Activated CD8-positive, alpha-beta memory T cell treated with anti-CD3 and anti-CD28 coated beads, Interleukin-2, amount 50 U/mL, for 1 hour (primary cell): ENCODE measurements at regions not wholly inside any gene's neighbourhood (a gene's known extent, or its start where the extent isn't known, plus 50 kb on each side); places are given as distances from the start of the nearest gene placed in this dataset.
"Not testable (repeated sequence)": the region's sequence is repeated elsewhere in the genome, so short reads cannot be mapped to it uniquely, and the experiment has no call there.

ENCODE experiments used
- DNase-seq: peaks from one replicate; pipeline ENCODE4 v3.0.0-alpha.2; 2020; ENCODE audit errors: extremely low read depth

DNA sequence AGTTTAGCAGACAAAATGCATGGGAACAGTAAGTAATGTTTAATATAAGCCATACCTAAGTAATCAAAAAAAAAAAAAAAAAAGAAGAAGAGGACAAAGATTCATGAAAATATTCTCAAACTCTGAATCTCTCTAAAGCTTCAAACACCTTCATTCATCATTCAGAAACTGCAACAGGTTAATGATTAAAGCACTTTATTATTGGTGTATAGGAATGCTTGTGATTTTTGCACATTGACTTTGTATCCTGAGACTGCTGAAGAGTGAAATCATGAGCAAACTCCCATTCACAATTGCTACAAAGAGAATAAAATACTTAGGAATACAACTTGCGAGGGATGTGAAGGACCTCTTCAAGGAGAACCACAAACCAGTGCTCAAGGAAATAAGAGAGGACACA, 278.4 kb upstream of the DCN start:
- DNase-seq: no peak

- DNase-seq: no peak
Observed at GRCh38 chr12:91460469-91460868, 277.9 kb upstream of the DCN start.

GRCh38 chr12:91455321-91455720, 272.7 kb upstream of the DCN start:
- DNase-seq: no peak

- no peak for DNase-seq
Observed at GRCh38 chr12:91454179-91454578, 271.6 kb upstream of the DCN start.

- DNase-seq: not testable (repeated sequence)
Observed at GRCh38 chr12:91452464-91452863, 269.8 kb upstream of the DCN start.

DNA sequence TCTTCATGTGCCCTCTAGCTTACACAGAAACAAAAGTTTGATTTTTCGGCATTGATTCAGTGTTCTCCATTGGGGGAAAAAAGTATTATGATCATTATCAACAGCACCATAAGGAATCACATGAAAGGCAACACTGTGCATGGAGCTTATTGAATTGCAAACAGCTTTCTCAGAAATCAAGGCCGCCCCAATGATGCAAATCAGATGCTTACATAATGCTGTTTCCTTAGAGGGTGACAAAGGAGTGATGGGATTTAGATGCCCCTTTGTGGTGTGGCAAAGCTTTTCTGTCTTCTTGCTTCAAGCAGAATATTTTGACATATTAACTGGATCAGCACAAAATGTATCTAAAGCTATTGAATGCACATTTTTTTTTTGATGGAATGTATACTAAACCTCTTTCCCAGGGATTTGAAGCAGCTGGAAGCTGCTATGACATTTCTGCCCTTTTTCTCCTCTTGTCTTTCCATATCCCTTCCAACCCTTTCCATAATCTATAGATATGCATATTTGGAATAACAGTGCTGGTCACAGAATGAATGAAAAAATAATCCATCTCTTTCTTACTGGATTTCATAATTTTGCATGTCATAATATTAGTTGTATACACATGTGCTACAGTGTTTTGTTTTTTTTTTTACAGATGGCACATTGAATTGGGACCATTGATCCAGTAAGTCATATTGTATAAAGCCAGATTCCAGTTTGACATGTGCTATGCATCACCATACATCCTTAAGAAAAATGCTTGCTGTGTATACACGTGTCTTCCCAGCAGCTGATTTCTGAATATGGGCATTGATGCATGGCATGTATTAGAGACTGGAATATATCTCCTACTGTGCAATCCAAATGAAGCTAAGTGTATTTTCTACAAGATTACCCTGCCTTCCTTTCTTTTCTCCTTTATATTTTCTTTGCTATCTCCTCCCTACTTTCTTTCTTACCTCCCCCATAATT, 259.7 kb upstream of the DCN start:
- DNase-seq: no peak

GRCh38 chr12:91441246-91441645, 258.6 kb upstream of the DCN start:
- no peak for DNase-seq

DNA sequence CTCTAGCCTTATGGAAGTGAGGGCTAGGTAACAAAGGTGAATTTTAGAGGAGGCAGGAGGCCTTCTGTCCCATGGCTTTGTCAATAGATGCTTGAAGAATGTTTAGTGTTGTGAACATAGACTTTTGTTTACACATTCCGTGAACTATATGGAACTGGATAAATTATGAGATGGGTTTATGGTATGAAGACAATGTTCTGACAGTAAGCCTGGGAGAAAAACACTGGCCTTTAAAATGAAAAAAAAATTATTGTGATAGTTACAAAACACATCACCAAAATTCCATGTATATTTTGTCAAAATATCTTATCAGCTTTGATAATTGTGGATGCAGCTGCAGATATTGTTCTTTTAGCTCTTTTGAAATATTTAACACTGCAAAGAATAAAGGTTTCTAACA, 251.5 kb upstream of the DCN start:
- no peak for DNase-seq

- no peak for DNase-seq
Observed at GRCh38 chr12:91432755-91433154, 250.1 kb upstream of the DCN start.

GRCh38 chr12:91432089-91432488, 249.5 kb upstream of the DCN start:
- no peak for DNase-seq

DNA sequence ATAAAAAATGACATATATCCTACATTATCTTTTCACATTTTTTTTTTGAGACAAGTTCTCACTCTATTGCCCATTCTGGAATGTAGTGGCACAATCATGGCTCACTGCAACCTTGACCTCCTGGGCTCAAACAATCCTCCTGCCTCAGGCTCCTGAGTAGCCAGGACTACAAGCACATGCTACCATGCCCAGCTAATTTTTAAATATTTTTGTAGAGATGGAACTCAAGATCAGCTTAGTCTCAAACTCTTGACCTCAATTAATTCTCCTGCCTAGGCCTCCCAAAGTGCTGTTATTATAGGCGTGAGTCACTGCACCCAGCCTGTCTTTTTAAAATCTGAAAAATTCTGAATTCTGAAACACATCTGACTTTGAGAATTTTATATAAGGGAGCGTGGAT, 241.9 kb upstream of the DCN start:
- no peak for DNase-seq

DNA sequence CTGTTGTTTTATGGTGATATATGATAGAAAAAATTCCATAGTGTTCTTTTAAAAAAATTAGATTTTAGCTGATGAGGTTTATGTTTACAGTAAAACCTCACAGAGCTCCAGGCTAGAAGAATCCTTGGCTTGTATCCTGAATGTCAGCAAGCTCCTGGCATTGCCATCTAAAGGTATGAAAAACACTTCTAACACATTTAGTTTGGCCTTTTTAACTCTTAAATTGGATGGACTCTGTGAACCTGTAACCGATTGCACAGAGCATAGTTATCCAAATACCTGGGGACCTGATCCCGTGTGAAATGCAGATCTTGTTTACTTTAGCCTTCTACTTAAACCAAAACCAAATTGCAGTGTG, 241.1 kb upstream of the DCN start:
- no peak for DNase-seq

DNA sequence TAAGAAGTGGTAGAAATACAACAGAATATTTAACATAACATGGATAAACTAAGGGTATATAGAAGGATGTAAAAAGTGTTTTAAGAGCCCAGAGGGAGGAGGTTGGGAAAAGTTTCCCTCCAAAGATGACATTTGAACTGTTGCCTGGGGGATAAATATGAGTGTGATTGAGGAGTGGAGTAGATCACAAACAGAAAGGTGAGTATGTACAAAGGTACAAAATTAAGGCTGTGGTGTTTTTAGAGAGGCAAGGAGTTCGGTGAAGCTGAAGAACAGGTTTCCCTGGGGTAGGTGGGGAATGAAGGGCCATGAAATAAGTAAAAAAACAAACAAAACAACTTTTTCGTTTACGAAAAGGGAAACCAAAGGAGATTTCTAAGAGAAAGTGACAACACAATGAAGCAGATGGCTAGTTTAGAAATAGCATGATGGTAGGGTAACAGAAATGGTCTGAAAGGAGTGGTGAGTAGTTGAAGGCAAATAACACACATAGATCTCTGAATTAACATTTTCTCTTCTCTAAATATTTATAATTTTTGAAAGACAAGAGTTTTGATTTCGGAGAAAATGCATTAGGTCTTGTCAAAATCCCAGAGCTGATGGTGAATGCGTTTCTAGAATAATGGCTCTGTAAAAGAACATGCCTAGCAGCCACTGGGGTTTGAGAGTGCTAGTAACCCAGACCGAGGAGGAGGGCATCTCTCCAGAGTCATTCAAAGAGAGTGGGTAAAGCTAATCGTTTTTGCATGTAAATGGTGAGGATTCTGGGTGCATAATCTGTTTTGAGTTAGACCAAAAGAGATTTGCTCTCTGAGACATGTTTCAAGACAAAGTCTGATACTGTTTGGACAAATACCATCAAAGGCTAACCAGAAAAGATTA, 240.4 kb upstream of the DCN start:
- DNase-seq: no peak

GRCh38 chr12:91422127-91422526, 239.5 kb upstream of the DCN start:
- no peak for DNase-seq

DNA sequence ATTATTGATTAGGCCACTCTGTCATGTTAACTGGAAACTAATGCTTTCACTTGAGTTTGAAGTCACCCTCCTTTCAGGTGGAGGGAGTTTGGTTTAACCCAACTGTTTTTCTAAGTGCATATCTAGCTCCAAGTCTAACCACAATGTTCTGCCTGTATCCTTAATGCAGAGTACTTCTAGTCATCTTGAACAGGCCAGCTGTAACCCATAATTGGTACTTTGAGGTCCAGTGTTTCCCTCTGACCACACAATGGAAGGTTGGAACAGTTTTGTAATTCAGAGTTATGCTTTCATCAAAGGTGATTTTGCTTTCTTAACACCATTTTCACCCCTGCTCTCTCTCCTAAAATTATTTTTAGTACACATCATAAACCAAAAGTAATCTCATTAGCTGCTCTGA, 237.2 kb upstream of the DCN start:
- DNase-seq: no peak

- DNase-seq: no peak
Observed at GRCh38 chr12:91418221-91419090, 235.8 kb upstream of the DCN start.

DNA sequence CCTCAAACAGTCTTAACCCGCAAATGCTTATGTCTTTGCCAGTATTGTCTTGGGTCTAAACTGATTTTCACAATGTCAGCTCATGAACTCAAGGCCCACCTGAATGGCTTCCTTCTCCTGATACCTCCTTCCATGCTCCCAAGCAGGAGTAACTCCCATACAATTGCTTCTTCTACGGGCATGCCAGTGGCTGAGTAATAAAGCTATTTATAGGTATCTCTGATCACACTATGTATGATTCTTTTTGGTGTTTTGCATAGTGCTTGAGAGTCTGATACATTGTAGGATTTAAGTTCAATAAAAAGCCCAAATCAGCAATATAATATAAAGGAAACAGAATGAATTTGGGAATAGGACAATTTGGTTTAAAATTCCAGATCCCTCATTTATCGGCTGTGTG, 235.0 kb upstream of the DCN start:
- DNase-seq: no peak

DNA sequence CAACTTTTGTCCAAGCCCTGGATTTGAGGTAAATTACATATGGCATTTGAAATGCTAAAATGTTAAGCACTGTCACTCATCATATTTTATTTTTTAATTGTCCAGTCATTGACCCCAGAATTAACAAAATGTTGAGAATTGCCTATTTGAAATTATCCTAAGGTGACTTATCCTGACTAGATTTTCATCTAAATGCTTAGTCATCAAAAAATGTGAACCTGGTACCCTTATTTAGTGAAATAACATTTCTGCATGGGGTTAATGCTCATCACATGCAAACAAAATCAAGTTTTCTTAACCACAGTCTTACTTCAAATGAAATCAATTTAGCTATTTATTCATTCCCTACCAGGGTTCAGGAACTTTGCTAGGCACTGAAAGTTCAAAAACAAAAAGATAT, 232.0 kb upstream of the DCN start:
- DNase-seq: no peak

- no peak for DNase-seq
Observed at GRCh38 chr12:91413581-91414546, 231.2 kb upstream of the DCN start.

DNA sequence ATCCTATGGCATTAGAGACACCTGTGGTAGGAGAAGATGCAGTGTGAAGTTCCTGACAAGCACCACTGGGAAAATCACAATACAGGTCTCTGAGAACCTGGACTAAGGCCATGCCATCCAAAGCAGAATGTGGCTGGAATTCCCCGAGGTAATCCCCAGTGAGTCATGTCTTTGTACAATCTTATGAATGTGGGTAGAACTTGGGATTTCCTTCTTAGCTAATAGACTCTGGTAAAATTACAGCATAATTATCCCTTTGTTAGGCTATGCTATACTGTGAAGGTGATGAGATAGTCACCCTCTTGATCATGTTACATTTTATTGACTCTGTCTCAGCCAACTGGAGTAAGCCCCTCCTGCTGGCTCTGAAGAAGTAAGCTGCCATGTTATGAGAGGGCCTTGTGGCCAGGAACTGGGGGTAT, 224.3 kb upstream of the DCN start:
- no peak for DNase-seq

DNA sequence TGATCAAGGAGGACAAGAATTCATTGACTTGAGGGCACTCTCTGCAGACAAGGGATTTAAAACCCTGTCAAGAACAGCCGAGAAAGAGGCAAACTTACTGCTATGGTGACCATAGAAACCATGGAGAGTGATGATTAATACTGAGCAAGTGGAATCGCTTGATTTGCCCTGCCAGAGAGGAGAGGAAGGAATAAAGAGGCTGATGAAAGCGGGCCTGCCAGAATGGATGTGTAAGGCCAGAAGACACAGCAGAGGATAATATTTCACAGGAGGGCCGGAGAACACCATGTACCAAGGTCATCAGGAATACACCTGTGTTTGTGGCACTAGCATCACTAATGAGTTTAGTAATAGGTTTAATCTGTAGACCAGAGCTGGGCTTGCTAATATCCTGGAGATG, 221.8 kb upstream of the DCN start:
- DNase-seq: no peak
